Limb (tissue), 2 donors: ENCODE measurements at regions not wholly inside any gene's neighbourhood (a gene's known extent, or its start where the extent isn't known, plus 50 kb on each side); places are given as distances from the start of the nearest gene placed in this dataset.

Source experiments
- DNase-seq, 2 donors: peaks; one replicate each; pipeline ENCODE4 v3.0.0-alpha.2; 2016; ENCODE audit errors: extremely low spot score in 2 of 2

- DNase-seq, result no peak
Measured at GRCh38 chr11:15690320-15690719, 575.6 kb downstream of the INSC start.

- DNase-seq, result no peak
Measured at GRCh38 chr11:15692739-15693138, 578.0 kb downstream of the INSC start.

- no peak for DNase-seq
Measured at GRCh38 chr11:15695096-15695721, 580.5 kb downstream of the INSC start.

- DNase-seq, result no peak
Measured at GRCh38 chr11:15696069-15696468, 581.3 kb downstream of the INSC start.

GRCh38 chr11:15697437-15698236 is 582.9 kb downstream of the INSC start:
- DNase-seq, result no peak

- DNase-seq, result no peak
Measured at GRCh38 chr11:15698855-15699254, 584.1 kb downstream of the INSC start.

GRCh38 chr11:15699978-15700377 is 585.3 kb downstream of the INSC start:
- DNase-seq, result no peak

- DNase-seq, result no peak
Measured at GRCh38 chr11:15700456-15700855, 585.7 kb downstream of the INSC start.

GRCh38 chr11:15704064-15704463 is 589.3 kb downstream of the INSC start:
- DNase-seq, result no peak

- no peak for DNase-seq
Measured at GRCh38 chr11:15704556-15704955, 589.8 kb downstream of the INSC start.

GRCh38 chr11:15705891-15706290 is 591.2 kb downstream of the INSC start:
- no peak for DNase-seq

GRCh38 chr11:15707194-15707593 is 592.5 kb downstream of the INSC start:
- no peak for DNase-seq

- DNase-seq, result peak in 1 of 2 donors; percentile 61
Measured at GRCh38 chr11:15707971-15708370, 593.2 kb downstream of the INSC start.

- no peak for DNase-seq
Measured at GRCh38 chr11:15710580-15711275, 596.0 kb downstream of the INSC start.

- DNase-seq, result no peak
Measured at GRCh38 chr11:15711311-15711710, 596.6 kb downstream of the INSC start.

GRCh38 chr11:15714641-15715399 is 600.1 kb downstream of the INSC start:
- DNase-seq, result no peak

GRCh38 chr11:15716550-15716949 is 601.8 kb downstream of the INSC start:
- no peak for DNase-seq

GRCh38 chr11:15720460-15720859 is 605.7 kb downstream of the INSC start:
- no peak for DNase-seq

- no peak for DNase-seq
Measured at GRCh38 chr11:15723966-15724365, 609.2 kb downstream of the INSC start.

GRCh38 chr11:15724601-15725000 is 609.9 kb downstream of the INSC start:
- no peak for DNase-seq

GRCh38 chr11:15725246-15725645 is 610.5 kb downstream of the INSC start:
- no peak for DNase-seq
